GM21381 (cell line): ENCODE measurements at regions not wholly inside any gene's neighbourhood (a gene's known extent, or its start where the extent isn't known, plus 50 kb on each side); places are given as distances from the start of the nearest gene placed in this dataset.

Source experiments
- ATAC-seq: cut with Tn5 transposase; IDR thresholded peaks from one replicate; pipeline ENCODE4 v1.9.1; 2021; ENCODE audit warnings: mild to moderate bottlenecking, moderate library complexity; ENCODE audit not compliant: unreplicated experiment

DNA sequence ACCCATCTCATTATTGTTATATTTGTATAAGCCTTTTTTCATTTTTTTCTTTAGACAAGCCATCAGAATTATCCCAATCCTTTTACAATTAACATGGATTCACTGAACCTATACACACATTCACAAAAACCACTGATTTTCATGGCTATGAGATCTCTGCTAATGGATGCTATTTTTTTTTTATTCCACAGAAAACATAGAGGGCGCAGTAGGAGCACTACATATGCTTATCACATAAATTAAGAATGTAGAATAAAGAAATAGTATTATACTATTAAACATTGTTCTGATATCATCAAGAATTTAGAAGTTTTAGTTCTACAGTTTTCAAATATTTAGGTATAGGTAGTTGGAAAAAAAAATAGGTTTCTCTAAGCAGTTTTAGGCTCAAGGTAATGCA is 1477.4 kb downstream of the ARAP2 start:
- ATAC-seq: no peak

DNA sequence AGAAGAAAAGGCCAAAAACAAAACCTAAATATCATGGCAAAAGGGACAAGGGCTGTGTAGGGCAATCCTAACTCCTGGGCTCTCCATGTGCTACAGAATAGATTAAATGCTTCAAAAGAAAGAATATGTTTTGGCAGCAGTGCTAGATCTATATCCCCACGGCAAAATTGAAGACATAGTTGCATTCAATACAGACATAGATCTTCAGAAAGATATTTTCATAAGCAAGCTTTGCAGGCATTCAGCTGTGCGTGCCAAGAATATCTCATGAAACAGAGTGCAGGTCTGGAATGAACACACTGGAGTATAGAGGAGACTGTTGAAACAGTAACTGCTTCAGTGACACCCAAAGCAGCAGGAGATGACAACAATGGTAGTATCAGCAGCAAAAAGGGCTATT is 1476.9 kb downstream of the ARAP2 start:
- no peak for ATAC-seq

- ATAC-seq: no peak
These were observed 1472.7 kb downstream of the ARAP2 start for GRCh38 chr4:34771632-34772031.

GRCh38 chr4:34790131-34790530 is 1454.2 kb downstream of the ARAP2 start:
- ATAC-seq: no peak

DNA sequence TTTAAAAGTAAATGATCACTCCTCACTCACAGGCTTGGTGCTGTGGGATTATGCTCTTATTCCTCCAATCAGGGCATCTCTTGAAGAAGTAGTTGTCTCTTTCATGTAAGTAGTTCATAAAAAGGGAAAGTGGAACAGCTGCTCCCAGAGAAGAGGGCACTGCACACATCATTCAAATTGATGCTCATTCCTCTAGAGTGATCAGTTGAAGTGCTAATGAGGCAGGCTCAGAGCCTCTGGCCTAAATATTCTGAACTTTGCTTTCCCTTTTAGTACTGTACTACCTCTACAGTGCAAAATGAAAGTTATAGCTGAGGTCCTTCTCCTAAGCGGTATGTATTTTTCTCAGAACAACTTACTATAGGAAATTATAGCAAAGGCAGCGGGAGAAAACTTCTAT is 1453.1 kb downstream of the ARAP2 start:
- ATAC-seq: no peak

GRCh38 chr4:34800953-34801352 is 1443.4 kb downstream of the ARAP2 start:
- ATAC-seq: no peak

DNA sequence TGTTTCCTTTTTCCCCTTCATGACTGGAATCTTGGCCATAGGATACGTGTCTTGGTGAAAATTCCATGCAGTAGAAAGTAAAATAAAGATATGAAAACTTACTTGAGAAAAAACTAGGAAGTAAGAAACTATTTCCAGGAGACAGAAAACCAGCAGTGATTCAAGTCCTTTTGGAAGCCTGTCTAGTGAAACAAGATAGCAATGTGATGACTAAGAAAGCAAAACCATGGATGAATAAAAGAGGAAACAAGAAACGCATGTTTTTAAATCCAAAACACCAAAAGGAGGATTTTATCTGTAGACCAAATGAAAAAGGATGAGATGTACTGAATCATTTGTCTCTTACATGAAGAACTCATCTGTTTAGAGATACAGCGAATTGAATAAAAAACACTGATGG is 1430.0 kb downstream of the ARAP2 start:
- ATAC-seq: no peak

- ATAC-seq: no peak
These were observed 1419.8 kb downstream of the ARAP2 start for GRCh38 chr4:34824515-34824914.

GRCh38 chr4:34826660-34827059 is 1417.7 kb downstream of the ARAP2 start:
- ATAC-seq: no peak

DNA sequence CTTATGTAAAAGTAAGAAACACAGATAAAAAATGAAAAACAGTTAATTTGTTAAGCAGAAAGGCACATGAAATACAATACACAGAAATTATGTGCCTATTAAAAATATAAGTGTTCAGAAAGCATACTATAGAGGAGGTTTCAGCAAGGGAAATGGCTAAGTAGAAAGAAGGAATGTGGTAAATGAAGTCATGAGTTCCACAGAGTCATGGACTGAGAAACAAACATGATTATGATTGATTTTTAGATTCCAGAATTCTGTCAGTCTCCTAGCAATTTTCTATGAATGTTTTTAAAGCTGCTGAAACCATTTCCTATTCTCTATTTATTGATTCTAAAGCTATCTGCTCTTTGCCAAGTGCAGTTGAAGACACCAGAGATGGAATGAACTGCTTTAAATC is 1398.4 kb downstream of the ARAP2 start:
- ATAC-seq: no peak

- ATAC-seq: no peak
These were observed 1393.9 kb downstream of the ARAP2 start for GRCh38 chr4:34850421-34850820.

DNA sequence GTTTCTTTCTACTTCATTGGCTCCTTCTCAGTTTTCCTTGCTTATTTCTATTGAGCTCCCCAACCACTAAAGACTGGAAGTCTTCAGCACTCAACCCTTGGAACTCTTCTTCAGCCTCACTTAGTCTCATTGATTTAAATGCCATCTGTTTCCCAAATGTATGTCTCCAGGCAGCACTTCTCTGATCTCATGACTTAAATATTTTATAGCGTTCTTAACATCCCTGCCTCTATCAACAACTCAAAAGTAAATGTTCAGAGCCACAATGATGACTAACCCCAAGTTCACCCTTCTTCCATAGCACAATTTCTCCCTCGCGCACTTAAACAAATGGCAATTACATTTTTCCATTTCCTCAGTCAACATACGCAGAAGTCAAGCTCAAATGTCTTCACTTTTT is 1393.3 kb downstream of the ARAP2 start:
- ATAC-seq: no peak

DNA sequence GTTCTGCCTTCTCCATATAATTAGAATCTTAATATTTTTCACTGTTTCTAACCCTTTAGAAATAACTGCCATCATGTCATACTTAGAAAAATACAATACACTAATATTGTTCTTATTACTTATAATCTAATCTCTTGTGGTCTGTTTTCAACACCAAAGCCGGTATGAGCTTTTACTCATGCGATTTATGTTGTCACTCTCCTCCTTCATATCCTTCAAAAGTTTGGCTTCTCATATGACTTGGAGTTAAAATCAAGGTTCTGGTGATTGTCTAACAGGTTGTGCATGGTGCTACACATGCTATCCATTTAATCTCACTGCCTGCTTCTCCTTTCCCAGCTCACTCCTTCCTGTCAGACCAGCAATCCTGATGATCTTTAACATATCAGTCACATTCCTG is 1392.9 kb downstream of the ARAP2 start:
- ATAC-seq: no peak

DNA sequence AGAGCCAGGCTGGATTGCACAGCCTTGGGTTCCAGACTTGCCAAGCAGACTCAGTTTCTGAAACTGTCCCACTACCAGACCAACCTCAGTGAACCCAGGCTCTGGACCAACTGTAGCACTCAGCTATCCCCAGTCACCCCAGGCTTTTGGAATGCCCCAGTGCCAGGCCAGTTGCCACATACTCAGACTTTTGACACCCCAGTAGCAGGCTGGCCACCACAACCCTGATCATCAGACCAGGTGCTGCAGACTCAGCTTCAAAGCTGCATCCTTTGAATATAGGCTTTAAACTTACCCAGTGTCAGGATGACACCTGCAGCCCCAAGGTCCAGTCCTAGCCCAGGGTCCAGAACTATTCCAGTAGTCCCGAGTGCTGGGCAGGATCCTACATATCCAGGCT is 1389.9 kb downstream of the ARAP2 start:
- no peak for ATAC-seq

DNA sequence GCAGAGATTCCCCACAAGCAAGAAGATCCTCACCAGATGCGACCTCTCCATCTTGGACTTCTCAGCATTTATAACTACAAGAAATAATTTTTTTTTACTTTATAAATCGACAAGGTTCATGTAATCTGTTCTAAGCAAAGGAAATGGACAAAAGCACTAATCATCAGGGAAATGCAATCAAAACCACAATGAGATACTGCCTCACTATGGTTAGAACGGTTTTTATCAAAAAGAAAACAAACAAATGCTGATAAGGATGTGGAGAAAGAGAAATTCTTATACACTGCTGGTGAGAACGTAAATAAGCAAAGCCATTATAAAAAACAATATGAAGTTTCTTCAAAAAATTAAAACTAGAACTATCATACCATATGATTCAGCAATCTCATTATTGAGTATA is 1382.6 kb downstream of the ARAP2 start:
- ATAC-seq: no peak

DNA sequence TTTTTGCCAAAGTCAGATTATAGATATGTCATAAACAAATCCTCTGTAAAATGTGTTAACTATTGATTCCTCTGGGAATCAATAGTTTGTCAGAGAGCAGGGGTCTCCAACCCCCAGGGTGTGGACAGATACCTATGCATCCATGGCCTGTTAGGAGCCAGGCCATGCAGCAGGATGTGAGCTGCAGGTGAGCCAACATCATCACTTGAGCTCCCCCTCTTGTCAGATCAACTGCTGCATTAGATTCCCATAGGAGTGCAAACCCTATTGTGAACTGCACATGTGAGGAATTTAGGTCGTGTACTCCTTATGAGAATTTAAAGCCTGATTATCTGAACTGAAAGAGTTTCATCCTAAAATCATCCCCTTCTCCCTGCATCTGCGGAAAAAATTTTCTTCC is 1365.4 kb downstream of the ARAP2 start:
- no peak for ATAC-seq

DNA sequence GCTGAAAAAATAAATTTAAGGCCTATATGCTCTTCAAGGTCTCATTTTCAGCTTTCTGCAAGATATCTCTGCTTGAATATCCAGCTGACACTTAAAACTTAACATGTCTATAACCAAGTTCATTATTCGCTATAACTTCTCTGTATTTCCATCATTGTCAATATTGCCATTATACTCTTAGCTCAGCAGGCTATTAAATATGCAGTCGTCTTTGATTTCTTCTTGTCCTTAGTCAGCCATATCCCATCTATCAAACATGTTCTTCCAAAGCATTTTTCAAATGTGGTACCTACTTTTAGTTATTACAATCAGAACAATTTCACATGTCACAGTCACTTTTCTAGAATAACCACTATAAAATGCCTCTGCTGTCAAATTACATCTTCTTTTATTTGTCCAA is 1364.1 kb downstream of the ARAP2 start:
- no peak for ATAC-seq

DNA sequence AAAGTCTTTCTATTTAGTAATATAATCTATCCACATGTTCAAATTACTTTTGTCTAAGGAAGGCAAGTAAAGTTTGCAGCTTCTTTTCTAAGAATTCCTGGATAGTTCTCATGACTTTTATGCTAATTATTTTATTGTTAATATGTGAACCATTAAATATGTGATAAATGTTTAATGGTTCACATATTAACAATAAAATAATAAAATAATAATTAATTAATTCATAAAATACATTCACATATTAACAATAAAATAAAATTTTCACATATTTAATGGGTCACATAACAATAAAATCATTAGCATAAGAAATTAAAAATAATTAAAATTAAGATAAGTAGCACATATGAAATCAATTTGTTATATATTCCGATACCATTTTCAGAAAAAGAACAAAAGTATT is 1352.4 kb downstream of the ARAP2 start:
- ATAC-seq: no peak

GRCh38 chr4:34893382-34893781 is 1350.9 kb downstream of the ARAP2 start:
- no peak for ATAC-seq

DNA sequence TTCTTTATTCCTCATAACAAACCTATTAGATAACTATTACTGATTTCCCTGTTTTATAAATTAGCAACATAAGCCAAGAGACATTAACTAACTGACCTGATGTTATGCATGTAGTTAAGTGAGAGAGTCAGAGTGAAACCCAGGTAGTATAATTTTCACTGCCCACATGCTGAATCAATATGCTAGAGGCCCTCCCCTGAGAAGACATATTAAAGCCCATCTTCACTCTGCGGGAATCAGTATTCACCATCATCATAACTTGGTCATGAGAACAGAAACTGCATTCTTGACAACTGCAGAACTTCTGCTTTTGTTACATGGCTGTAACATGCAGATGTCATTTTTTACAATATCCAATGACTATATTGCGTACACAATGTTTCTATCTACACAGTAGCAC is 1324.3 kb downstream of the ARAP2 start:
- no peak for ATAC-seq

GRCh38 chr4:34921391-34921790 is 1322.9 kb downstream of the ARAP2 start:
- no peak for ATAC-seq

GRCh38 chr4:34922325-34922724 is 1322.0 kb downstream of the ARAP2 start:
- no peak for ATAC-seq

DNA sequence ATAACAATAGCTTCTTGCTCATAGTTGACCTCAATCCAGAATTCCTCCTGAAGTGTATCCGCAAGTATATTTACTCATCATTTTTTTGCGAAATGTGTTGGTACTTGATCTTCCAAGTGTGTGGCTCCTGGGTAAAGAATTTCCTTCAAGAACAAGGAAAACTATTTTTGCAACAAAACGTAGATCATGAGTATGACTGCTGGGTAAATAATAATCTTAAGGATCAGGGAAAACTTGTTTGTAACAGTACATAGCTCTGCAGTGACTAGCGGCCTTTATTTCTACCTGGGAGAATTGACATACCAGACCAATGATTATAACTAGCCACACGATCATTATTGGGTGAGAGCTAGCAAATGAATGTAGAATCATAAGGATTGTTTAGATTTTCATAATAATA is 1311.7 kb downstream of the ARAP2 start:
- ATAC-seq: no peak

- no peak for ATAC-seq
These were observed 1308.6 kb downstream of the ARAP2 start for GRCh38 chr4:34935739-34936138.
